Skeletal muscle cell (primary cell): ENCODE measurements at regions not wholly inside any gene's neighbourhood (a gene's known extent, or its start where the extent isn't known, plus 50 kb on each side); places are given as distances from the start of the nearest gene placed in this dataset.
"Not testable (repeated sequence)": the region's sequence is repeated elsewhere in the genome, so short reads cannot be mapped to it uniquely, and the experiment has no call there.

ENCODE experiments used
- DNase-seq: peaks from one replicate; pipeline ENCODE4 v3.0.0-alpha.2; 2010; ENCODE audit warnings: low read depth
- H3K4me3 ChIP-seq: 2 replicates; pipeline ENCODE4 v1.5.1; 2011; ENCODE audit warnings: low read depth, mild to moderate bottlenecking, control low read depth, low read length, moderate library complexity

GRCh38 chr1:203559523-203559922 is 65.6 kb downstream of the OPTC start:
- no peak overlapping the region for H3K4me3 ChIP-seq
- DNase-seq: peak; percentile 60

DNA sequence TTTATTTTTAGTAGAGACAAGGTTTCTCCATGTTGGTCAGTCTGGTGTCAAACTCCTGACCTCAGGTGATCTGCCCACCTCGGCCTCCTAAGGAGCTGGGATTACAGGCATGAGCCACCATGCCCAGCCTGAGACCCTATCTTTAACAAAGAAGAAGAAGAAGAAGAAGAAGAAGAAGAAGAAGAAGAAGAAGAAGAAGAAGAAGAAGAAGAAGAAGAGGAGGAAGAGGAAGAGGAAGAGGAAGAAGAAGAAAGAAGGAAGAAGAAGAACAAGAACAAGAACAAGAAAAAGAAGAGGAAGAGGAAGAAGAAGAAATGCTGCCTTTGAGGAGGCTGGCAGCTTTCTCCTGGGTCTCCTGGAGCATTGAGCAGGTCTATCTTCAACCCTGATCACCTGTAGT is 64.9 kb upstream of the ATP2B4 start:
- not testable (repeated sequence) for H3K4me3 ChIP-seq, DNase-seq

- DNase-seq: no peak
- no peak overlapping the region for H3K4me3 ChIP-seq
These were observed 63.3 kb upstream of the ATP2B4 start for GRCh38 chr1:203563291-203563690.

- no peak for DNase-seq
- H3K4me3 ChIP-seq: no peak overlapping the region
These were observed 62.6 kb upstream of the ATP2B4 start for GRCh38 chr1:203564024-203564423.

GRCh38 chr1:203565049-203565448 is 61.6 kb upstream of the ATP2B4 start:
- no peak overlapping the region for H3K4me3 ChIP-seq
- DNase-seq: no peak

GRCh38 chr1:203565981-203566380 is 60.7 kb upstream of the ATP2B4 start:
- no peak for DNase-seq
- no peak overlapping the region for H3K4me3 ChIP-seq

DNA sequence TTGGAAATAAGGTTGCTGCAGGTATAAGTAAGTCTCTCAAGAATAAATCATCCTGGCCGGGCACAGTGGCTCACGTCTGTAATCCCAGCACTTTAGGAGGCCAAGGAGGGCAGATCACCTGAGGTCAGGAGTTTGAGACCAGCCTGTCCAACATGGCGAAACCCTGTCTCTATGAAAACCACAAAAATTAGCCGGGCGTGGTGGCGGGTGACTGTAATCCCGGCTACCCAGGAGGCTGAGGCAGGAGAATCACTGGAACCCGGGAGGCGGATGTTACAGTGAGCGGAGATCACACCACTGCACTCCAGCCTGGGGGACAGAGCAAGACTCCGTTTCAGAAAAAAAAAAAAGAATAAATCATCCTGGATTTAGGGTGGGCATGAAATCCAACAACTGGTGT is 59.7 kb upstream of the ATP2B4 start:
- not testable (repeated sequence) for H3K4me3 ChIP-seq, DNase-seq

GRCh38 chr1:203567596-203567995 is 59.0 kb upstream of the ATP2B4 start:
- no peak overlapping the region for H3K4me3 ChIP-seq
- no peak for DNase-seq

DNA sequence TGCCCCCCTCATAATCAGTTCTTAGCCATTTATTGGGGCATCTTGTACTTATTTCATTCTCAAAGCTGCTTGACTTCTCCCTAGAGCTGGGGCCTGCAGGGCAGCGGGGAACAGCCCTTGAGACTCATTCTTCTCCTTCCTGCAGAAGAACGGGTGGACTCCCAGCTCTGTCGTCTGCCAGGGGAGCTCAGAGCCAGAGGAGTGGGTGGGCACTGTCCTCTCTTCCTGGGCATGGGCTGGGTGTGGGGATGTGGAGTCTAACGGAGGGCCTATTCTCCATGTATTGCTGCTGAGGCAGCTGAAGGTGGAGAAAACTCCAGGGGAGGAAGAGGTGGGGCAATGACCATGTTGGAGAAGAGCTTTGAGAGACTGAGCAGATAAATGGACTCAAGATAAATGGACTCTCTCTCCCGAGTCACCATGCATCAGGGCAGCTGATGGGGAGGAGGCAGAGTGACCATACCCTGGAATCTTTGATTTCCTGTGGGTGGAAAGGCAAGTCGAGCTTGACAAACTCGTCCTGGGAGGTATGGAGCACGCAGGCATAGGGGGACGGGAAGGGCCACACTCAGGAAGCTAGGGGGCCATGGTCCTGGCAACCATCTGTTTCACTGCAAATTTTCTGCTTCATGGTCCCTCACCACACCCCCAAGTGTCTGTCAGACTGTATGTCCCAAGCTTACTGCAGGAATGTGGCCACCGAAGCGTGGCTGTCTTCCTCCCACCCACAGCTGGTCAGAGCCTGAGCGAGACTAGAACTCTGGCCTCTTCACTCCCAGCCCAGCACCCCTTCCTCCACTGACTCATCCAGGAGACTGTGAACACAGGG is 56.9 kb upstream of the ATP2B4 start:
- no peak overlapping the region for H3K4me3 ChIP-seq
- no peak for DNase-seq

DNA sequence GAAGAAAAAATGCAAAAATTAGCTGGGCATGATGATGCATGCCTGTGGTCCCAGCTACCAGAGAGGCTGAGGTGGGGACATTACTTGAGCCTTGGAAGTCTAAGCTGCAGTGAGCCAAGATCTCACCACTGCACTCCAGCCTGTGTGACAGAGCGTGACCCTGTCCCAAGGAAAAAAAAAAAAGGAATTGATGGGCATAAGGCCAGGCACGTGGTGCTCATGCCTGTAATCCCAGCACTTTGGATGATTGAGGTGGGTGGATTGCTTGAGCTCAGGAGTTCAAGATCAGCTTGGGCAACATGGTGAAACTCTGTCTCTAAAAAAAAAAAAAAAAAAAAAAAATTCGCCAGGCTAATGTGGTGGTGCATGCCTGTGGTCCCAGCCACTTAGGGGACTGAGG is 55.8 kb upstream of the ATP2B4 start:
- H3K4me3 ChIP-seq: no peak overlapping the region
- DNase-seq: no peak

DNA sequence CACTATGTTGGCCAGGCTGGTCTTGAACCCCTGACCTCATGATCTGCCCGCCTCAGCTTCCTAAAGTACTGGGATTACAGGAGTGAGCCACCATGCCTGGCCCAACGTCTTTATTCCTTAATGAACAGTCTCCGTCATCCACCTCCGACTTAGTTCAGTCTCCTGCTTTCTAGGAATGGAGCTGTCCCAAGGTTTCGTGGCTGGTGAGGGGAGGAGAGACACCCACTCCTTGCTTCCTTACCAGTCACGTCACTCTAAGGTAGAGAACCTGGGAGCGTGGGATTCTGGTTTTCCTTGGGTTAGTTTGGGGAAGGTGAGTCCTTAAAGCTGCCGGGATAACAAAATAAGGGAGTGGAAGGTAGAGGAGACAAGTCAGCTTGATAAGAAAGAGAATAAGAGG is 55.0 kb upstream of the ATP2B4 start:
- no peak overlapping the region for H3K4me3 ChIP-seq
- DNase-seq: no peak

DNA sequence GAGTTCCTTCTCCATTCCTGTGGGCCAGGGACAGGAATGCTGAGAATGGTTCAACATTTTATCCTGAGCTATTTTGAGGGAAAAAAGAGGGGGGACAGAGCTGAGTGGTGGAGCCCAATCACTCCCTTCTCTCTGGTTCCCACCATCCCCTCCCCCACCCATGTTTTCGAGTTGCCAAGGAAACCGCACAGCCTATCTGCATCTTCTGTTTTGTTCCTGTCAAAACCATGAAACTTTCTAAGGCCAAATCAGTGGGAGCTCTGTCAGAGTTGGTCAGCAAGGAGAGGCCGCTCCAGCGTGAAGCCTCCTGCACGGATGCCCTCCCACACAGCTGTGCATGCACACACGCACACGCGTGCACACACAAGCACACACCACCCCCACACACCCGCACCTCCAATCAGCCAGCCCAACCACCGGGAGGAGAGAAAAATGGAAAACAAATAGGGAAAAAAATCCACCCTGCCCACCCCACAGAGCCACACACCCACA is 54.5 kb upstream of the ATP2B4 start:
- DNase-seq: no peak
- H3K4me3 ChIP-seq: no peak overlapping the region

DNA sequence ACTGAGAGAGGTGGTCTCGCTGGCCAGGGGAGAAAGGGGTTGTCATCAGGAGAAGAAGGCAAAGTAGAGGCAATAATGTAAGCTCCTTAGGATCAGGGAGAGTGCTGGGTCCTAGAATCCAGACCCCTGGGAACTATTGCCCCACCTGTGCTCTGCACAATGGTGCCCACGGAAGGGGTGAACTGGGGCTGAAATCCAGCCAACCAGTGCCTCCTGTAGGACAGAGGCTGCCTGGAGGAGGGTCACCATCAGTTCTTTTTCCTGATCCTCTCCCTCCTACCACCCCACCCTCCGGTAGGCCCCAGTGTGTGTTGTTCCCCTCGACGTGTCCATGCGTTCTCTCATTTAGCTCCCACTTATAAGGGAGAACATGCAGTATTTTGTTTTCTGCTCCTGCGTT is 52.9 kb upstream of the ATP2B4 start:
- H3K4me3 ChIP-seq: no peak overlapping the region
- no peak for DNase-seq
